Keratinocyte (primary cell): ENCODE measurements at regions not wholly inside any gene's neighbourhood (a gene's known extent, or its start where the extent isn't known, plus 50 kb on each side); places are given as distances from the start of the nearest gene placed in this dataset.

Experiments used
- DNase-seq: peaks from one replicate; pipeline ENCODE4 v3.0.0-alpha.2; 2011; ENCODE audit warnings: low read depth, missing footprints, low spot score
- FAIRE-seq: peaks from 2 replicates; lab custom pipeline; 2011; peaks lifted over from hg19 to GRCh38; lab: Jason Lieb, UNC
- H2AFZ ChIP-seq: 2 replicates; pipeline ENCODE4 v1.6.0; 2012; ENCODE audit warnings: low read length, control low read depth, inconsistent platforms; ENCODE audit not compliant: control insufficient read depth
- H3K27ac ChIP-seq: 2 replicates; pipeline ENCODE4 v1.5.1; 2011; ENCODE audit warnings: low read length; ENCODE audit not compliant: control insufficient read depth, insufficient read depth
- H3K27me3 ChIP-seq: 3 replicates; pipeline ENCODE4 v1.6.0; 2011; ENCODE audit warnings: low read length; ENCODE audit not compliant: control insufficient read depth, insufficient read depth; ENCODE audit errors: extremely low read depth
- H3K36me3 ChIP-seq, 2 experiments: 2 replicates in 1 of 2; 3 replicates in 1 of 2; pipeline ENCODE4 v1.5.1; 2011; ENCODE audit warnings: low read length in 2 of 2, mild to moderate bottlenecking in 1 of 2; ENCODE audit not compliant: control insufficient read depth in 2 of 2, insufficient read depth in 2 of 2; ENCODE audit errors: extremely low read depth in 1 of 2
- H3K4me1 ChIP-seq: 3 replicates; pipeline ENCODE4 v1.5.1; 2011; ENCODE audit warnings: low read length; ENCODE audit not compliant: control insufficient read depth, insufficient read depth; ENCODE audit errors: extremely low read depth
- H3K4me2 ChIP-seq: 3 replicates; pipeline ENCODE4 v1.6.0; 2011; ENCODE audit warnings: low read depth, low read length; ENCODE audit not compliant: control insufficient read depth, insufficient read depth; ENCODE audit errors: extremely low read depth
- H3K4me3 ChIP-seq, 3 experiments: fragments of 200-600 bp in 1 of 3; sonication (generic) in 1 of 3; 2 replicates in 2 of 3; 3 replicates in 1 of 3; pipeline ENCODE4 v1.5.1; 2011 to 2016; ENCODE audit warnings: low read length in 3 of 3, mild to moderate bottlenecking in 3 of 3, control low read depth in 2 of 3, inconsistent platforms in 1 of 3, low read depth in 1 of 3, mixed read lengths in 1 of 3, mixed run types in 1 of 3, moderate library complexity in 1 of 3; ENCODE audit not compliant: control insufficient read depth in 2 of 3, insufficient read depth in 2 of 3; ENCODE audit errors: extremely low read depth in 1 of 3
- H3K79me2 ChIP-seq: 2 replicates; pipeline ENCODE4 v1.6.0; 2012; ENCODE audit warnings: low read length; ENCODE audit not compliant: control insufficient read depth, insufficient read depth
- H3K9ac ChIP-seq: 3 replicates; pipeline ENCODE4 v1.6.0; 2011; ENCODE audit warnings: low read length; ENCODE audit not compliant: control insufficient read depth, insufficient read depth; ENCODE audit errors: extremely low read depth
- H3K9me1 ChIP-seq: 3 replicates; pipeline ENCODE4 v1.6.0; 2011; ENCODE audit warnings: low read length; ENCODE audit not compliant: control insufficient read depth, insufficient read depth; ENCODE audit errors: extremely low read depth
- H3K9me3 ChIP-seq: 2 replicates; pipeline ENCODE4 v1.5.1; 2012; ENCODE audit warnings: low read depth, low read length; ENCODE audit not compliant: control insufficient read depth
- H4K20me1 ChIP-seq: 3 replicates; pipeline ENCODE4 v1.6.0; 2011; ENCODE audit warnings: low read length; ENCODE audit not compliant: control insufficient read depth, insufficient read depth; ENCODE audit errors: extremely low read depth
- EZH2 ChIP-seq: IDR thresholded peaks from one replicate; pipeline ENCODE4 v1.6.1; 2012; ENCODE audit warnings: inconsistent platforms, mild to moderate bottlenecking, low read length, moderate library complexity
- dilution Hi-C: fragments of 300-500 bp; cut with MboI; formaldehyde crosslinking; loops from one replicate; pipeline ENCODE4 v1.7.0; 2020; ENCODE audit warnings: low sequenced_read_pairs; ENCODE audit not compliant: extremely low pct_ligation_motif_present
- TF ChIP-seq, protein P1 (sequence below), 3 experiments: IDR thresholded peaks in 1 of 3; conservative IDR thresholded peaks in 1 of 3; optimal IDR thresholded peaks in 1 of 3; 2 replicates in 2 of 3; 3 replicates in 1 of 3; pipeline versions ENCODE3 to v1.5.1; 2011; ENCODE audit warnings: low read length in 3 of 3, mild to moderate bottlenecking in 3 of 3, moderate library complexity in 2 of 3, control low read depth in 1 of 3, inconsistent platforms in 1 of 3; ENCODE audit not compliant: insufficient read depth in 2 of 3; ENCODE audit errors: extremely low read depth in 1 of 3

DNA sequence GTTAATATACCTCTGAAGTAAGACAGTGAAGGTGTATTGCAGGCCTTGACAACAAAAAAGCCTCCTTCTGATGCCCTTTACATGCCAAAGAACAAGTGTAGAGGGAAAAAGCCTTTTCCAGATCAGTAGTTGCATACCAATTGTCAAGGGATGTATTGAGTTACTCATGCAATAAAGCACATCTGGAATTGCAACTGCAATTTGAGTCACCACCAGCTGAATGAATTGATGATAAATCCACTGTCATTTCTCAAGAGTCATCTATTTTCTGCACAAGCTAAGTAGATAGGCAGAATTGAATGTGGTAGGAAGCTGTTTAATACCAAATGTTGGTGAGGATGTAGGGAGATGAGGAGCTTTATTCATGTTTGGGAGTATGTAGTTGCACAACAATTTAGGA is 325.9 kb upstream of the SMIM30 start:
- no peaks in the 10 kb centered on the region for H3K27me3 ChIP-seq
- H2AFZ ChIP-seq, result no peak overlapping the region
- no peak overlapping the region for H3K4me2 ChIP-seq
- H3K9me1 ChIP-seq, result no peaks in the 10 kb centered on the region
- H3K4me3 ChIP-seq, result no peak overlapping the region
- no peaks in the 10 kb centered on the region for H3K4me1 ChIP-seq
- no peaks in the 10 kb centered on the region for H3K36me3 ChIP-seq
- TF ChIP-seq, protein P1, sequence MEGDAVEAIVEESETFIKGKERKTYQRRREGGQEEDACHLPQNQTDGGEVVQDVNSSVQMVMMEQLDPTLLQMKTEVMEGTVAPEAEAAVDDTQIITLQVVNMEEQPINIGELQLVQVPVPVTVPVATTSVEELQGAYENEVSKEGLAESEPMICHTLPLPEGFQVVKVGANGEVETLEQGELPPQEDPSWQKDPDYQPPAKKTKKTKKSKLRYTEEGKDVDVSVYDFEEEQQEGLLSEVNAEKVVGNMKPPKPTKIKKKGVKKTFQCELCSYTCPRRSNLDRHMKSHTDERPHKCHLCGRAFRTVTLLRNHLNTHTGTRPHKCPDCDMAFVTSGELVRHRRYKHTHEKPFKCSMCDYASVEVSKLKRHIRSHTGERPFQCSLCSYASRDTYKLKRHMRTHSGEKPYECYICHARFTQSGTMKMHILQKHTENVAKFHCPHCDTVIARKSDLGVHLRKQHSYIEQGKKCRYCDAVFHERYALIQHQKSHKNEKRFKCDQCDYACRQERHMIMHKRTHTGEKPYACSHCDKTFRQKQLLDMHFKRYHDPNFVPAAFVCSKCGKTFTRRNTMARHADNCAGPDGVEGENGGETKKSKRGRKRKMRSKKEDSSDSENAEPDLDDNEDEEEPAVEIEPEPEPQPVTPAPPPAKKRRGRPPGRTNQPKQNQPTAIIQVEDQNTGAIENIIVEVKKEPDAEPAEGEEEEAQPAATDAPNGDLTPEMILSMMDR (optimal IDR thresholded peaks at IDR 0.05 in 1 of 3, IDR thresholded peaks at IDR 0.05 in 1 of 3, conservative IDR thresholded peaks at IDR 0.05 in 1 of 3; ENCODE audit: extremely low read depth in 1 of 3, insufficient read depth in 2 of 3, low read length in 3 of 3), result no peak
- TF ChIP-seq EZH2, result no peak
- DNase-seq, result no peak
- H3K27ac ChIP-seq, result no peak overlapping the region
- H3K79me2 ChIP-seq, result no peaks in the 10 kb centered on the region
- H3K9ac ChIP-seq, result no peak overlapping the region
- H4K20me1 ChIP-seq, result no peaks in the 10 kb centered on the region
- H3K9me3 ChIP-seq, result no peaks in the 10 kb centered on the region
- dilution Hi-C loops, result no loop called here
- FAIRE-seq, result no peak

DNA sequence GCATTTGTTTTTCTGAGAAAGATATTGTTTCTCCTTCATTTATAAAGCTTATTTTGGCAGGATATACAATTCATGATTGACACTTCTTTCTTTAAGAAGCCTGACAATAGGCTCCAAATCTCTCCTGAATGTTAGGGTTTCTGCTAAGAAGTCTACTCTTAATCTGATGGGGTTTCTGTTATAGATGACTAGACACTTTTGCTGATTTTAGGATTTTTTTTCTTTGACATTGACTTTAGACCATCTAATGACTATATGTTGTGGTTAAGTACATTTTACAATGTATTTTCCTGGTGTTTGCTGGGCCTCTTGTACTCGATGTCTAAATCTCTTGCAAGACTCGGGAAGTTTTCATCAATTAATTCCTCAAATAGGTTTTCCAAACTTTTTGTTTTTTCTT is 321.8 kb upstream of the SMIM30 start:
- no peak for FAIRE-seq

More for the DNA sequence above, 321.8 kb upstream of the SMIM30 start:
- Histone ChIP-seq H3K4me1 (no peaks in the 10 kb centered on the region), H3K9me3 (no peaks in the 10 kb centered on the region), H2AFZ (no peak overlapping the region), H3K27me3 (no peaks in the 10 kb centered on the region), H3K27ac (no peak overlapping the region), H3K9ac (no peak overlapping the region), H3K4me2 (no peak overlapping the region), H3K9me1 (no peaks in the 10 kb centered on the region), H3K4me3 (no peak overlapping the region), H3K79me2 (no peaks in the 10 kb centered on the region), H4K20me1 (no peaks in the 10 kb centered on the region), H3K36me3 (no peaks in the 10 kb centered on the region)
- TF ChIP-seq, protein P1 (optimal IDR thresholded peaks at IDR 0.05 in 1 of 3, IDR thresholded peaks at IDR 0.05 in 1 of 3, conservative IDR thresholded peaks at IDR 0.05 in 1 of 3; ENCODE audit: extremely low read depth in 1 of 3, insufficient read depth in 2 of 3, low read length in 3 of 3), result no peak
- TF ChIP-seq EZH2, result no peak
- dilution Hi-C loops, result no loop called here
- no peak for DNase-seq
